GM21515 (cell line): ENCODE measurements at regions not wholly inside any gene's neighbourhood (a gene's known extent, or its start where the extent isn't known, plus 50 kb on each side); places are given as distances from the start of the nearest gene placed in this dataset.

Source experiments
- ATAC-seq: cut with Tn5 transposase; IDR thresholded peaks from one replicate; pipeline ENCODE4 v1.9.1; 2021; ENCODE audit not compliant: unreplicated experiment

GRCh38 chr7:88515301-88515700 lies 208.6 kb upstream of the STEAP4 start:
- no peak for ATAC-seq

GRCh38 chr7:88509341-88509740 lies 202.6 kb upstream of the STEAP4 start:
- no peak for ATAC-seq

- no peak for ATAC-seq
Measured at GRCh38 chr7:88500131-88500530, 193.4 kb upstream of the STEAP4 start.

- no peak for ATAC-seq
Measured at GRCh38 chr7:88495881-88496725, 189.4 kb upstream of the STEAP4 start.

- ATAC-seq = no peak
Measured at GRCh38 chr7:88492153-88492552, 185.5 kb upstream of the STEAP4 start.

- ATAC-seq = no peak
Measured at GRCh38 chr7:88490874-88491273, 184.2 kb upstream of the STEAP4 start.

GRCh38 chr7:88490161-88490560 lies 183.5 kb upstream of the STEAP4 start:
- ATAC-seq = no peak

- ATAC-seq = no peak
Measured at GRCh38 chr7:88485821-88486220, 179.1 kb upstream of the STEAP4 start.

GRCh38 chr7:88484551-88484950 lies 177.9 kb upstream of the STEAP4 start:
- no peak for ATAC-seq

- ATAC-seq = no peak
Measured at GRCh38 chr7:88480896-88481295, 174.2 kb upstream of the STEAP4 start.

- no peak for ATAC-seq
Measured at GRCh38 chr7:88480271-88480670, 173.6 kb upstream of the STEAP4 start.

GRCh38 chr7:88477976-88478375 lies 171.3 kb upstream of the STEAP4 start:
- no peak for ATAC-seq

- ATAC-seq = no peak
Measured at GRCh38 chr7:88465600-88465999, 158.9 kb upstream of the STEAP4 start.

GRCh38 chr7:88462799-88463198 lies 156.1 kb upstream of the STEAP4 start:
- no peak for ATAC-seq

- ATAC-seq = no peak
Measured at GRCh38 chr7:88460650-88461049, 154.0 kb upstream of the STEAP4 start.

GRCh38 chr7:88458946-88459345 lies 152.3 kb upstream of the STEAP4 start:
- ATAC-seq = no peak

GRCh38 chr7:88458279-88458678 lies 151.6 kb upstream of the STEAP4 start:
- no peak for ATAC-seq

- ATAC-seq = no peak
Measured at GRCh38 chr7:88457320-88457719, 150.6 kb upstream of the STEAP4 start.

- ATAC-seq = no peak
Measured at GRCh38 chr7:88456490-88456889, 149.8 kb upstream of the STEAP4 start.

- no peak for ATAC-seq
Measured at GRCh38 chr7:88455696-88456095, 149.0 kb upstream of the STEAP4 start.

- no peak for ATAC-seq
Measured at GRCh38 chr7:88452646-88453045, 146.0 kb upstream of the STEAP4 start.

- ATAC-seq = no peak
Measured at GRCh38 chr7:88450874-88451273, 144.2 kb upstream of the STEAP4 start.

GRCh38 chr7:88449410-88449809 lies 142.7 kb upstream of the STEAP4 start:
- no peak for ATAC-seq
